ENCODE measurements at regions not wholly inside any gene's neighbourhood (a gene's known extent, or its start where the extent isn't known, plus 50 kb on each side); places are given as distances from the start of the nearest gene placed in this dataset.

GRCh38 chr2:5914811-5915611 lies 222.8 kb downstream of the SOX11 start (continued):
- TF ChIP-seq MXD4 (CRISPR knock-in tag; IDR thresholded peaks at IDR 0.05; ENCODE audit: borderline replicate concordance) = no peak
- TF ChIP-seq NR3C1 (CRISPR knock-in tag; conservative IDR thresholded peaks at IDR 0.05; ENCODE audit: low read depth) = no peak
- no peak for TF ChIP-seq GABPB1 (CRISPR knock-in tag; IDR thresholded peaks at IDR 0.05)
- no peak for TF ChIP-seq ZNF512 (CRISPR knock-in tag; IDR thresholded peaks at IDR 0.05; ENCODE audit: borderline replicate concordance)
- TF ChIP-seq MAX (CRISPR knock-in tag; IDR thresholded peaks at IDR 0.05) = no peak
- TF ChIP-seq HMGXB4 (CRISPR knock-in tag; IDR thresholded peaks at IDR 0.05) = no peak

DNA sequence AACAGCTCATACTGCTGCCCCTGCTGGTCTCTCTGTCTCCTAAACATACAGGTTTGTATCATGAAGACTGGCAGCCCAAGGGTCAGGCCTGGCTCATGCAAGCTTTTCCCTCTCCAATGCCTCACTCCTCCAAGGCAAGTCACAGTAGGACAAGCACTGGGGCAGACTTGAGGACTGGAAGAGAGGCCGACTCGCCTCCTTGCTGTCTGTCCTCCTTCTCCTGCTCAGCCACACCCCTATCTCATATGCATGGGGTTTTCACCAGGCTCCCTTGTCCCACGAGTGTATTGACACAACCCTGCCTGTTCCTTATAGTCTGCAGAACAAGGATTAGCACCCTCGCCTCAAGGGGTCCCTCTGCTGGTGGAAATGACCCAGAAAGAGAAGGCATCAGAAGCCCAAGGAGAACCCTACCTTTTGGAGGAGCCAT lies 223.7 kb downstream of the SOX11 start:
- Mint-ChIP-seq H3K4me1 (peaks cover 12% of the 10 kb centered on the region), H3K27me3 (ENCODE audit: low read depth) (peaks cover 79% of the 10 kb centered on the region), H3K9me3 (peaks cover 77% of the 10 kb centered on the region), H3K27ac (no peak overlapping the region), H3K4me3 (no peak overlapping the region), H3K36me3 (peaks cover 61% of the 10 kb centered on the region)
- peak; percentile 17; the same call in 1 of the 2 replicates for TF ChIP-seq CTCF (IDR thresholded peaks at IDR 0.05)
- no peak for TF ChIP-seq ZMAT4 (CRISPR knock-in tag; IDR thresholded peaks at IDR 0.05)
- TF ChIP-seq, protein P1, sequence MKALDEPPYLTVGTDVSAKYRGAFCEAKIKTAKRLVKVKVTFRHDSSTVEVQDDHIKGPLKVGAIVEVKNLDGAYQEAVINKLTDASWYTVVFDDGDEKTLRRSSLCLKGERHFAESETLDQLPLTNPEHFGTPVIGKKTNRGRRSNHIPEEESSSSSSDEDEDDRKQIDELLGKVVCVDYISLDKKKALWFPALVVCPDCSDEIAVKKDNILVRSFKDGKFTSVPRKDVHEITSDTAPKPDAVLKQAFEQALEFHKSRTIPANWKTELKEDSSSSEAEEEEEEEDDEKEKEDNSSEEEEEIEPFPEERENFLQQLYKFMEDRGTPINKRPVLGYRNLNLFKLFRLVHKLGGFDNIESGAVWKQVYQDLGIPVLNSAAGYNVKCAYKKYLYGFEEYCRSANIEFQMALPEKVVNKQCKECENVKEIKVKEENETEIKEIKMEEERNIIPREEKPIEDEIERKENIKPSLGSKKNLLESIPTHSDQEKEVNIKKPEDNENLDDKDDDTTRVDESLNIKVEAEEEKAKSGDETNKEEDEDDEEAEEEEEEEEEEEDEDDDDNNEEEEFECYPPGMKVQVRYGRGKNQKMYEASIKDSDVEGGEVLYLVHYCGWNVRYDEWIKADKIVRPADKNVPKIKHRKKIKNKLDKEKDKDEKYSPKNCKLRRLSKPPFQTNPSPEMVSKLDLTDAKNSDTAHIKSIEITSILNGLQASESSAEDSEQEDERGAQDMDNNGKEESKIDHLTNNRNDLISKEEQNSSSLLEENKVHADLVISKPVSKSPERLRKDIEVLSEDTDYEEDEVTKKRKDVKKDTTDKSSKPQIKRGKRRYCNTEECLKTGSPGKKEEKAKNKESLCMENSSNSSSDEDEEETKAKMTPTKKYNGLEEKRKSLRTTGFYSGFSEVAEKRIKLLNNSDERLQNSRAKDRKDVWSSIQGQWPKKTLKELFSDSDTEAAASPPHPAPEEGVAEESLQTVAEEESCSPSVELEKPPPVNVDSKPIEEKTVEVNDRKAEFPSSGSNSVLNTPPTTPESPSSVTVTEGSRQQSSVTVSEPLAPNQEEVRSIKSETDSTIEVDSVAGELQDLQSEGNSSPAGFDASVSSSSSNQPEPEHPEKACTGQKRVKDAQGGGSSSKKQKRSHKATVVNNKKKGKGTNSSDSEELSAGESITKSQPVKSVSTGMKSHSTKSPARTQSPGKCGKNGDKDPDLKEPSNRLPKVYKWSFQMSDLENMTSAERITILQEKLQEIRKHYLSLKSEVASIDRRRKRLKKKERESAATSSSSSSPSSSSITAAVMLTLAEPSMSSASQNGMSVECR (CRISPR knock-in tag; IDR thresholded peaks at IDR 0.05; ENCODE audit: borderline replicate concordance) = no peak
- POLR2A ChIA-PET = no interaction called here
- ATAC-seq (peak; percentile 67), DNase-seq (ENCODE audit: low spot score) (peak; percentile 66)
- CTCF ChIA-PET = interaction anchor here (0.7 to 1.8 kb wide), 2 partner anchors 190 to 223 kb away, joined by 5 to 9 read pairs; partner anchors contain the start of gene SOX11

DNA sequence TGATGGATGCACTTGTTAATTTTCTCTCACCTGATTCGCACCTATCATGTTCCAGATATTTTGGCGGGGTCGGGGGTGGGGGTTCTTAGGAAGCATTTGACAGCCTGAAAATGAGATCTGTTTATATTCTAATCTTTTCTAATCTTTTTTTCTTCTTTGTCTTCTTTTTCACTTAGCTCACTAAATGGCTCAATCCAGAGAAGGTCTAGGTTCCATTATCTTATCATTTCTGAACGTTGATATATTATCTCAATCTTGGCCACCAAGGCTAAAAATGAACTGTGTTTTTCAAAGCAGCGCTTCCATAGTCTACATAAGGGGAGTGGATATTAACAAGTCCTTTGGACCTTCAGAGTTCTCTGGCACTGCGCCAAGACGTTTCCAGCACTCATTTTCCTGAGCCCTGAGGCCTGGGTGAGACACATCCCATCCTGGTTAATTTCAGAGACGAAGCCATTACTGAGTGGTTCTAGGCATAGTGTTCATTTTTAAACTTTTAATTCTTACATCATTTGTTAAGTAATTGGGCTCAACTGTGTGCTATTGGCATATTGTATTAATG lies 229.0 kb downstream of the SOX11 start:
- ATAC-seq = no peak
- CTCF ChIA-PET = no interaction called here
- no peak overlapping the region for H3K4me3 Mint-ChIP-seq
- POLR2A ChIA-PET = no interaction called here
- H3K9me3 Mint-ChIP-seq = peaks cover 97% of the 10 kb centered on the region
- H3K27ac Mint-ChIP-seq = no peak overlapping the region
- H3K36me3 Mint-ChIP-seq = peaks cover 72% of the 10 kb centered on the region
- DNase-seq (ENCODE audit: low spot score) = no peak
- H3K27me3 Mint-ChIP-seq (ENCODE audit: low read depth) = peaks cover 39% of the 10 kb centered on the region
- H3K4me1 Mint-ChIP-seq = no peaks in the 10 kb centered on the region
- no peak for TF ChIP-seq OVOL2 (CRISPR knock-in tag; IDR thresholded peaks at IDR 0.05; ENCODE audit: borderline replicate concordance)
- no peak for TF ChIP-seq ZNF317 (CRISPR knock-in tag; IDR thresholded peaks at IDR 0.05; ENCODE audit: borderline replicate concordance, low read depth)
- TF ChIP-seq HMGA2 (CRISPR knock-in tag; IDR thresholded peaks at IDR 0.05) = no peak
- TF ChIP-seq HMGXB4 (CRISPR knock-in tag; IDR thresholded peaks at IDR 0.05) = no peak
- no peak for TF ChIP-seq NFYB (CRISPR knock-in tag; conservative IDR thresholded peaks at IDR 0.05; ENCODE audit: low read depth)
- no peak for TF ChIP-seq SOX15 (CRISPR knock-in tag; IDR thresholded peaks at IDR 0.05)
- TF ChIP-seq ZNF396 (CRISPR knock-in tag; IDR thresholded peaks at IDR 0.05; ENCODE audit: borderline replicate concordance) = no peak
- TF ChIP-seq GABPB1 (CRISPR knock-in tag; IDR thresholded peaks at IDR 0.05) = no peak
- TF ChIP-seq NR1H2 (CRISPR knock-in tag; IDR thresholded peaks at IDR 0.05) = no peak
- no peak for TF ChIP-seq TEAD1 (CRISPR knock-in tag; IDR thresholded peaks at IDR 0.05)

Measured in WTC11 (cell line).